GM19351 (cell line): ENCODE measurements at regions not wholly inside any gene's neighbourhood (a gene's known extent, or its start where the extent isn't known, plus 50 kb on each side); places are given as distances from the start of the nearest gene placed in this dataset.

Experiments
- ATAC-seq: cut with Tn5 transposase; IDR thresholded peaks from one replicate; pipeline ENCODE4 v1.9.1; 2021; ENCODE audit warnings: mild to moderate bottlenecking, moderate library complexity; ENCODE audit not compliant: unreplicated experiment

- ATAC-seq: no peak
These were observed 324.0 kb downstream of the TLR4 start for GRCh38 chr9:118028225-118028624.

- ATAC-seq: no peak
These were observed 325.2 kb downstream of the TLR4 start for GRCh38 chr9:118029425-118029824.

DNA sequence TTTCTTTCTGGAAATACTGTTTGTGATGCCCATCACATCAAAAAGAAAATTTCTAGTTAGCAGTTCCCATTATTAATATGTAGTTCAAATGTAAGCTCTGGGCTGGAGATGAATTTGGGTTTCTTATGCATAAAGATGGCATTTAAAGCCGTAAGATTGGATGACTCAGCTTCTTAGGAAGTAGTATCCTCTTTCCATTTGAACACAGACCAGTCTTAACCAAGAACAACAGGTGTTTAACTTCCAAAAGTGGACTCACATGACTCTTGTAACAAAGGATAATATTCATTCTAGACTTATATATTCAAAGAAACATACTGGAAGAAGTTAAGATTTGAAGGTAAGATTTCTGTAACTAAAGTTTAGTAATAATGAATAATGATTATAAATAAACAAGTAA is 330.5 kb downstream of the TLR4 start:
- ATAC-seq: no peak

DNA sequence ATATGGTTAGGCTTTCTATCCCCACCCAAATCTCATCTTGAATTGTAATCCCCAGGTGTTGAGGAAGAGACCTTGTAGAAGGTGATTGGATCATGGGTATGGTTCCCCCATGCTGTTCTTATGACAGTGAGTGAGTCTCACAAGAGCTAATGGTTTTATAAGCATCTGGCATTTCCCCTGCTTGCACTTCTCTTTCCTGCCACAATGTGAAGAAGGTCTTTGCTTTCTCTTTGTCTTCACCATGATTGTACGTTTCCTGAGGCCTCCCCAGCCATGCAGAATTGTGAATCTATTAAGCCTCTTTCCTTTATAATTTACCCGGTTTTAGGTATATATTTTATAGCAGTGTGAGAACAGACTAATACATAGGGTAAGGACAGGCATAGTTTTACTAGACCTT is 334.5 kb downstream of the TLR4 start:
- ATAC-seq: no peak

DNA sequence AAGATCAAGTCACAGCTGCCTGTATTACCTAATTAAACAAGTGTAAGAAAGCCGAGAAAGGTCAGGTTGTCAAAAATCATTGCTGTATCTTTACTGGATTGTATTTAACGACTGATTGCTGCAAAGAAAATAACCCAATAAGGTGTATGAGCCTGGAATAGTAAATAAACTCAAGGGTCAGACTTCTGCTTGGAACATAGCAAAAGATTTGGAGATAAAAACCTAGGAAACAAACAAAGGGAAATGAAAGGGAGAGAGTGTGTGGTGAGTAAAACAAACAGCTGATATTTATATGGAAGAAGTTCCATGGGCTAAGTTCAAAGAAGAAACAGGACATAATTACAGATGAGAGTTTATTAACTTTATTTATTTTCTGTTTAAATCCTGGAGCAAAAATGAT is 354.0 kb downstream of the TLR4 start:
- ATAC-seq: no peak

- ATAC-seq: no peak
These were observed 355.5 kb downstream of the TLR4 start for GRCh38 chr9:118059484-118060278.

GRCh38 chr9:118083161-118083560 is 379.0 kb downstream of the TLR4 start:
- no peak for ATAC-seq

GRCh38 chr9:118088090-118088489 is 383.9 kb downstream of the TLR4 start:
- peak; percentile 77 for ATAC-seq

GRCh38 chr9:118091226-118091625 is 387.0 kb downstream of the TLR4 start:
- ATAC-seq: no peak

DNA sequence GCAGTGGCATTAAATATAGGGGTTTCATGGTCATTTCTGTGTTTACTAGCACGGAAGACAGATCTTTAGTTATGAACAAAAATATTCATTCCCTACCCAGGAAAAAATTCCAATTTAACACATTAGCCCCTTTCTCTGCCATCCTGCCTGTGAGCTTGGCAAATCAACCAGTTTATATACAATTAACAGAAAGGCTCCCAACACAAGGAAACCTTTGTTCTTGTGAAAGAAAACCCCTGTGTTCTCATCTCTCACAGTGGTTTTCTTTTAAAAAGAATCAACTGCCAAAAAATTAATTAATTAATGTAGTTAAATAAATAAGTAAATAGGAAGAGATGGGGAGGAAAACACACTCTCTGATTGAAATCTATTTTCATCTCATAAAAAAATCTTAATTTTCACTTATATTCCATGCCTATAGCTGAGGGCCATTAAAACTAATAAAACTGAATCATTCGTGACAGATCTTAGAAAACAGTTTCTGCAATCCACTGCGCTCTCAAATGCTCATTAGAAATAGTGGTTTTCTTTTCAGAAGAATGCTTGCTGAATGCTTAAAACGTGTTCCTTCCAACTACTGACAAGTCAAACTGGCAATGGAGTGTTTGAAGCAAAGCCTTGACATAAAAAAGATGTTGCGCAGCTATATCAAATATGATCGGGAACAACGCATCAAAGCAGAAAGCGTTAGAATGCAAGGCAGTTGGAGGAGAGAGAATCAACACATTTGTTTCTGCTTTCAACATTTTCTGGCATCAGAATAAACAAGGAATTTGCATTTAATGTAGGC is 387.7 kb downstream of the TLR4 start:
- ATAC-seq: no peak

DNA sequence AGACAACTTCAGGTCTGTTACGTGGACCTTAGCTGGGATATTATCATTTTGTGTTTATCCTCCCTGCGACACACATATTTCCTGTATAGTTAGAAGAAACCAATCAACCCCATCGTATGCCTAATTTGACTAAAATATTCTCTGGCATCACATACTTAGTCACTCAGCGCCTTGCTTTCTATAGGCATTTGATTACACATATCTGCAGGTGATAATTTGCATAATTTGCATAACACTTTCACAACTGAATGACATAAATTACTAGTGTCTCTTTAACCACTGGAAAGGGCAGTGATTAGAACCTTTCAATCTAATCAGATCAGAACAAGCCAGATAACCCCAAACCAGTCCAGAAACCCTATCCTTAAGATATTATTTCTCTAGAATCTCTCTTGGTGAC is 390.2 kb downstream of the TLR4 start:
- ATAC-seq: peak; percentile 76

GRCh38 chr9:118100529-118101419 is 396.6 kb downstream of the TLR4 start:
- no peak for ATAC-seq

GRCh38 chr9:118104363-118104762 is 400.2 kb downstream of the TLR4 start:
- no peak for ATAC-seq

DNA sequence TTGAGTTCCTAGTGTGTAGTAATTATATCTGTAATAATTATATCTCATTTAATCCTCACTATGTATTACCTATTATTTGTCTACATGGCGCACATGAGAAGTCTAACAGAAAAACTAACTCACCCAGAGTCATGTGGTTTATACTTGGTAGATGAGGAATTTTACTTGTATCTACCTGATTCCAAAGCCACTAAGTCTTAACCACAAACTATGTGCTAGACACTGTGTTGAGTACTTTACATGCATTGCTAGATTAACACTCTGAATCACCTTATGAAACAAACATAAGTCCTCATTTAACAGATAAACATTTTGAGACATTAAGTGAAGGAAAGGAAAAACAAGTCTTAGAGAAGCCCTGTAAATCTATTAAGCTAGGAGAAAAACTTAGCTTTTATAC is 404.8 kb downstream of the TLR4 start:
- ATAC-seq: no peak

DNA sequence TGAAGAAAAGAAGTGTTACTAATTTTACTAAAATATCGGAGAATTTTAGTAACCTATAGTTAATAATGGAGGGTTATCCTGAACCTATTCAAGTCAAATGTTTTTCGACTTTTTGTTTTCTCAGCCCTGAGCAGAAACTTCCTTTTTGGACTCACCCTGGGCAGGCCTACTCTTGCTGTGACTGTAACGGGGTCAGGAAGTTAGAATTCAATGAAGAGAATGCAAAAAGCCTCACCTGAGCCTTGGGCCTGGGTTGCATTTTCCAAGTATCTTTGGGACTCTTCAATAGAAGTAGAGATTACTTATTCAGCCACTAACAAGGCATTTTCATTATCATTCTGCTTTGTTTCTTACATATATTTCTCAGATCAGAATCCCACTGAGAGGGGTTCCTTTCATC is 405.3 kb downstream of the TLR4 start:
- no peak for ATAC-seq

DNA sequence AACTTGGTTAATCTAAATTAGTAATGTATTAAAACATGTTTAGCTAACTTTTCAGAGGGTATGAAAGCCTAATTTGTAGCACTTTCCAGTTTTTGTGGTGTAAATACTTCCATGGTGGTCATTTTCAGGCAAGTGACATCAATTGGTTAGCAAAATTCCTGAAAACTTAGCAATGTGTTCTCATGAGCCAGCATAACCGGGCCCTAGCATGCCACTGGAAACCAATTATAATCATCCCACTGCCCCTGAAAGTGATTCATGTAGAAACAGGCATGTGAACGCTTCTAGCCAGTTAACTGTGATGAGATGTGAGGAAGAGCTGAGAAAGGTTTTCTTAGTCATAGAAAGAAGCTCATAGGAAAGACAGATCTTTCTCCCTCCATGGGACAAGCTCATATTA is 417.2 kb downstream of the TLR4 start:
- no peak for ATAC-seq

- no peak for ATAC-seq
These were observed 424.1 kb downstream of the TLR4 start for GRCh38 chr9:118128313-118128712.

DNA sequence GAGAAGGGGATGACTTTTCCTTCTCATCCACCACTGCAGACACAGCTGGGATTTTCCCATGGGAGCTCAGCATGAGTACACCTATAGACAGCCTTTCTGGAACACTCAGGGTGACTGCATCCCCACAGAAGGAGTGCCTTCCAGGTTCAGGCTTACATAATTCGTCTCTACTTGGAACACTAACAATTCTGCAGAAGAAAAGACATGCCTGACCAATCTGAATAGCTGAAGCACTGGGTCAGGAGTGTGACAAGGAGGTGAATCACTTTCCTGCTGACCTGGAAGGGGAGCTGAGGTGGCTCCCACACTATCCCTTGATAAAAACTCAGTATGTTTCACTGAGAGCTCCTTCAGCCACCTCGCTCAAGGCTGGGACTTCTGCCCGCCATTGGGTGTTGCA is 425.3 kb downstream of the TLR4 start:
- no peak for ATAC-seq

DNA sequence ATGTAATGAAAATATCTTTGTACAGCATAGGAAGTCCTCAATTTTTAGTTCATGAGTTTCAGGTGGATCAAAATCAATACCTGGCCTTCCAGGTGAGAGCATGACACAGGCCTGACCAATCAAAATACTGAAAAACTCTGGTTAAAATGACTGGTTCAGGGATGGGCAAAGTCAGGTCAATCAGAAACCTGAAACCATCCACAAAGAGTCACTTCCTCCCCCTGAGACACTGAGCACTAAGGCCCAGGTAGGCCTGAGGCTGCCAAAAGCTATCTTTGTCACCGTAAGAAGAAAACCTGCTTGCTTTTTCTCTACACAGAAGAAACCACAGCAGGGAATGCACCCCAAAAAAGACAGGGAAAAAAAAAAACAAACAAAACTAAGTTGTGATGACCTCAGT is 444.8 kb downstream of the TLR4 start:
- ATAC-seq: no peak

DNA sequence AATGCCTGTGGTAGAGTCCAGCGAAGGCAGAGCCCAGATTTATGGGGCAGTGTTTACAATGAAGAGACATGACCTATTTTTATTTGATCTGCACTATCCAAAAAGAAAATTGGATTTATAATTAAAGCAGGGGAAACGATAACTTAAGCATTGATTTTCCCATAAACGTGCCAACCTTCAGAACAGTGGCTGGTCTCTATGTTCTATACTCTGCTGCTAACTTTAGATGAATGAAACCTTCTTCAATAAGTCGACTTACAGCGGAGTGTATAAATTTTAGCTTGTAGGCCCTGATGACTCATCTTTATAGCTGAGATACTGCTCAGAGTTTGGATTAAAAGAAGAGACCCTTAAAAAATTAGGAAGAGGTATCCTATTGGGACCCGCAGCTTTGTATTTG is 452.6 kb downstream of the TLR4 start:
- no peak for ATAC-seq

DNA sequence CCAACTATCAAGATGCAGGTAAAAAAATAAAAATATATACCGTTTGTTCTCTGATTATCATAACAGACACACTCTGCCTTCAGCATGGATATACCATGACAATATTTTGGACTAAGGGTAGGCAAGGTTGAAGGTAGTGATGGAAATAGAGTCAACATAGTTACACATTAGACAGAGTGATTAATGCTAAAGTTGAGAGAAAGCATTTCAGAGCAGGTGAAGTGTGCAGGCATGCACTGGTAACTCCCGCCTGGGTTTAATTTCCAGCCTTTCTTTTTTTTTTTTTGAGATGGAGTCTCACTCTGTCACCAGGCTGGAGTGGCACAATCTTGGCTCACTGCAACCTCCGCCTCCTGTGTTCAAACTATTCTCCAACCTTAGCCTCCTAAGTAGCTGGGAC is 458.5 kb downstream of the TLR4 start:
- no peak for ATAC-seq
